Peyer's patch (tissue), 4 donors: ENCODE measurements at regions not wholly inside any gene's neighbourhood (a gene's known extent, or its start where the extent isn't known, plus 50 kb on each side); places are given as distances from the start of the nearest gene placed in this dataset.

Experiments
- CTCF ChIP-seq, 6 experiments: fragments of 450-650 bp in 4 of 6; fragments of 200-600 bp in 2 of 6; sonication (generic) in 1 of 6; IDR thresholded peaks; one replicate each; pipeline ENCODE4 v1.5.1; 2017 to 2019; ENCODE audit warnings: antibody characterized with exemption in 6 of 6, mild to moderate bottlenecking in 3 of 6, moderate library complexity in 1 of 6
- POLR2A ChIP-seq, 2 donors: fragments of 450-650 bp; IDR thresholded peaks; one replicate each; pipeline ENCODE4 v1.5.1; 2017; ENCODE audit warnings: antibody characterized with exemption in 2 of 2, mild to moderate bottlenecking in 2 of 2, moderate library complexity in 2 of 2

GRCh38 chr10:118106426-118106825 lies 59.7 kb upstream of the RAB11FIP2 start:
- TF ChIP-seq POLR2A (IDR thresholded peaks at IDR 0.05): no peak
- TF ChIP-seq CTCF (IDR thresholded peaks at IDR 0.05): peak in 4 of 6 experiments; percentile 20 to 57 (median 52)
